ENCODE measurements at regions not wholly inside any gene's neighbourhood (a gene's known extent, or its start where the extent isn't known, plus 50 kb on each side); places are given as distances from the start of the nearest gene placed in this dataset.

GRCh38 chr4:122973465-122973864, 51.1 kb upstream of the NUDT6 start:
- TF ChIP-seq POLR2A (IDR thresholded peaks at IDR 0.05) (no peak), CTCF (IDR thresholded peaks at IDR 0.05) (no peak)
- no peaks in the 10 kb centered on the region for H3K36me3 ChIP-seq (replicated peaks in 1 of 2)
- no peak for DNase-seq
- H3K9me3 ChIP-seq (replicated peaks in 1 of 3), result no peaks in the 10 kb centered on the region
- H3K27ac ChIP-seq, result no peak overlapping the region
- WGBS, 4 donors, result 92 to 96% (median 94%) methylated on average over 3 of the region's 3 CpGs
- intact Hi-C loops (cut with DNase I), result no loop called here
- no peak overlapping the region for H3K4me3 ChIP-seq
- no peaks in the 10 kb centered on the region for H3K4me1 ChIP-seq (replicated peaks in 1 of 2)
- H3K27me3 ChIP-seq, result no peaks in the 10 kb centered on the region

GRCh38 chr4:122976111-122976510, 53.7 kb upstream of the NUDT6 start:
- Histone ChIP-seq H3K27ac (no peak overlapping the region), H3K4me3 (no peak overlapping the region), H3K36me3 (replicated peaks in 1 of 2) (no peaks in the 10 kb centered on the region), H3K27me3 (no peaks in the 10 kb centered on the region), H3K9me3 (replicated peaks in 1 of 3) (no peaks in the 10 kb centered on the region), H3K4me1 (replicated peaks in 1 of 2) (no peaks in the 10 kb centered on the region)
- DNase-seq, result no peak
- intact Hi-C loops (cut with DNase I), result no loop called here
- TF ChIP-seq POLR2A (IDR thresholded peaks at IDR 0.05) (no peak), CTCF (IDR thresholded peaks at IDR 0.05) (no peak)
- 93 to 100% (median 97%) methylated on average over 2 of the region's 2 CpGs for WGBS, 4 donors

- WGBS, 4 donors, result 96 to 100% (median 96%) methylated on average over 4 to 9 of the region's 9 CpGs
- intact Hi-C loops (cut with DNase I), result no loop called here
- H3K27me3 ChIP-seq, result no peaks in the 10 kb centered on the region
- no peak overlapping the region for H3K27ac ChIP-seq
- H3K4me1 ChIP-seq (replicated peaks in 1 of 2), result no peaks in the 10 kb centered on the region
- DNase-seq, result no peak
- H3K9me3 ChIP-seq (replicated peaks in 1 of 3), result no peaks in the 10 kb centered on the region
- no peak for TF ChIP-seq POLR2A (IDR thresholded peaks at IDR 0.05)
- no peak for TF ChIP-seq CTCF (IDR thresholded peaks at IDR 0.05)
- H3K36me3 ChIP-seq (replicated peaks in 1 of 2), result no peaks in the 10 kb centered on the region
- no peak overlapping the region for H3K4me3 ChIP-seq
Observed at GRCh38 chr4:122977103-122977502, 54.7 kb upstream of the NUDT6 start.

GRCh38 chr4:122978109-122978508, 55.7 kb upstream of the NUDT6 start:
- H3K27ac ChIP-seq, result no peak overlapping the region
- WGBS, 4 donors, result 95 to 100% (median 98%) methylated on average over 3 to 5 of the region's 5 CpGs
- H3K36me3 ChIP-seq (replicated peaks in 1 of 2), result no peaks in the 10 kb centered on the region
- no peaks in the 10 kb centered on the region for H3K4me1 ChIP-seq (replicated peaks in 1 of 2)
- H3K9me3 ChIP-seq (replicated peaks in 1 of 3), result no peaks in the 10 kb centered on the region
- no peak overlapping the region for H3K4me3 ChIP-seq
- intact Hi-C loops (cut with DNase I), result no loop called here
- DNase-seq, result no peak
- TF ChIP-seq POLR2A (IDR thresholded peaks at IDR 0.05), result no peak
- no peak for TF ChIP-seq CTCF (IDR thresholded peaks at IDR 0.05)
- H3K27me3 ChIP-seq, result no peaks in the 10 kb centered on the region

Measured in adrenal gland (tissue), 9 donors.